Small intestine (tissue), 7 donors: ENCODE measurements at regions not wholly inside any gene's neighbourhood (a gene's known extent, or its start where the extent isn't known, plus 50 kb on each side); places are given as distances from the start of the nearest gene placed in this dataset.

ENCODE experiments used
- DNase-seq, 2 donors: peaks; one replicate each; pipeline versions ENCODE4 v3.0.0 to v3.0.0-alpha.2; 2013
- FAIRE-seq: peaks from 2 replicates; lab custom pipeline; 2012; peaks lifted over from hg19 to GRCh38; lab: Jason Lieb, UNC
- H3K27ac ChIP-seq, 3 donors: one replicate each; pipeline ENCODE4 v1.5.1; 2013; ENCODE audit warnings: low read length in 2 of 3, mild to moderate bottlenecking in 2 of 3, control low read depth in 1 of 3, inconsistent platforms in 1 of 3, low read depth in 1 of 3, moderate library complexity in 1 of 3
- H3K27me3 ChIP-seq, 3 donors: one replicate each; pipeline ENCODE4 v1.6.1; 2013; ENCODE audit warnings: low read length in 3 of 3, inconsistent platforms in 1 of 3; ENCODE audit not compliant: control insufficient read depth in 3 of 3, insufficient read depth in 3 of 3
- H3K36me3 ChIP-seq, 3 donors: one replicate each; pipeline ENCODE4 v1.6.1; 2013; ENCODE audit warnings: low read length in 3 of 3, inconsistent platforms in 1 of 3, low read depth in 1 of 3, mild to moderate bottlenecking in 1 of 3, moderate library complexity in 1 of 3; ENCODE audit not compliant: control insufficient read depth in 3 of 3, insufficient read depth in 2 of 3
- H3K4me1 ChIP-seq, 3 donors: one replicate each; pipeline ENCODE4 v1.6.1; 2013; ENCODE audit warnings: low read length in 2 of 3, inconsistent platforms in 1 of 3, low read depth in 1 of 3, mild to moderate bottlenecking in 1 of 3, moderate library complexity in 1 of 3; ENCODE audit not compliant: control insufficient read depth in 3 of 3, insufficient read depth in 2 of 3
- H3K4me3 ChIP-seq, 3 donors: one replicate each; pipeline ENCODE4 v1.5.1; 2013; ENCODE audit warnings: low read length in 3 of 3, control low read depth in 1 of 3, inconsistent platforms in 1 of 3, low read depth in 1 of 3, mild to moderate bottlenecking in 1 of 3, moderate library complexity in 1 of 3
- H3K9me3 ChIP-seq, 2 donors: one replicate each; pipeline ENCODE4 v1.6.1; 2013; ENCODE audit warnings: low read depth in 1 of 2, low read length in 1 of 2; ENCODE audit not compliant: control insufficient read depth in 2 of 2, insufficient read depth in 1 of 2
- WGBS, 3 donors: extraction: QIAGEN DNeasy Blood & Tissue Kit; methylation state at CpG; one replicate each; pipeline ENCODE4 v1.1.7; 2013; 5-methylcytosine and 5-hydroxymethylcytosine counted together
- donor health status: healthy with polysubstance abuse.
- donor health status: control.
- donor health status: control.
- donor health status: Bipolar disorder and iron deficiency.
- donor health status: healthy.

DNA sequence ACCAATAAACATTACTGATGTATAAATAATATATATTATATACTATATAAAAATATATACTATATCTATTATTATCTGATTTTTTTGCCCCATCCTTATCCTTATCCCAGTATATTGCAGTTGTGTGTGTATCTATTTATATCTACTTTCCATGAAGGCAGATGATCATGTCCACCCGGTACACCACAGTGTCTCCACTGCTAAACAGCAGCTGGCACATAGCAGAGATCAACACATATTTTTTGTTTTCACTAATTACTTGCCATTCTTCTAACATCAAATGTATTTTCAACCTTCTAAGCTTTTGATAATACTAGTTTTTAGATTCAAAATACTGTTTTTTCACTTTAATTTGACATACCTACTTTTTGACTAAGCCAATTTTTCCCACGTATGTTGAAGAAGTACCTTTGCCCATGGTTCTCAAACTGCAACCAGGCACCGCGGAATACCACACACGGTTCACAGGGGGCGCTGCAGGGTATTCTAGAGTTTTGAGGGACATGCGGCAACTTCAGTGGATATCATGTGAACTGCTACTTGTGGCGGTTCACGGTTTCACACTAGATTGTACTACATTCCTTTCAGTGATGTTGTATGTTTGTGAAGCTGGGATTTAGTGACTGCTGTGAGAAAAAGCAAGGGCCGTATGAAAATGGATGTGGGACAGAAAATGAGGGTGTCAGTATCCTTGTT lies 182.5 kb upstream of the NPY2R start:
- Histone ChIP-seq H3K4me1 (no peaks in the 10 kb centered on the region), H3K9me3 (peaks cover 0 to 5% of the 10 kb centered on the region in 2 donors), H3K4me3 (no peak overlapping the region), H3K27me3 (no peaks in the 10 kb centered on the region), H3K36me3 (no peaks in the 10 kb centered on the region), H3K27ac (no peak overlapping the region)
- peak in 1 of 2 donors; percentile 68 for DNase-seq
- 34 to 46% (median 40%) methylated on average over 10 of the region's 10 CpGs for WGBS, 3 donors
- FAIRE-seq, result no peak

DNA sequence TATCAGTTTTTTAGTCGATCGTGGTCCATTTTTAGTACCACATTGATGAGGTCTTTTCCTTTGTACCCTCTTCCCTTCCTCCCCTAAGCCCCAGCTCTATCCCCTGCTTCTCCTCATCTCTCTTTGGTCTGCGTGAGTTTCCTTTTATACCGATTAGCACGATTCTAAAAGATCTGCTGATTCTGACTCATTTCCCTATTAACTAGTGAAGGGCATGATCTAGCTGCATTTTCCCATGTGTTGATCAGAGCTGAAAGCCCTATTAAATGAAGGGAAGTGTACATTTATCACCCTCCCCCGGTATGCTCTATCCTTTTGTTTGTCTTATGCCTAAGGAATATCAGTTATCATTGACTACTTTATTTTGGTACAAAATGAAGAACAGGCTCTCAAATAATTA lies 181.7 kb upstream of the NPY2R start:
- FAIRE-seq, result no peak
- Histone ChIP-seq H3K27me3 (no peaks in the 10 kb centered on the region), H3K4me1 (no peaks in the 10 kb centered on the region), H3K9me3 (no peaks in the 10 kb centered on the region), H3K4me3 (no peak overlapping the region), H3K27ac (no peak overlapping the region), H3K36me3 (no peaks in the 10 kb centered on the region)
- WGBS, 3 donors, result 78 to 87% (median 82%) methylated on average over 6 of the region's 6 CpGs
- DNase-seq, result no peak

DNA sequence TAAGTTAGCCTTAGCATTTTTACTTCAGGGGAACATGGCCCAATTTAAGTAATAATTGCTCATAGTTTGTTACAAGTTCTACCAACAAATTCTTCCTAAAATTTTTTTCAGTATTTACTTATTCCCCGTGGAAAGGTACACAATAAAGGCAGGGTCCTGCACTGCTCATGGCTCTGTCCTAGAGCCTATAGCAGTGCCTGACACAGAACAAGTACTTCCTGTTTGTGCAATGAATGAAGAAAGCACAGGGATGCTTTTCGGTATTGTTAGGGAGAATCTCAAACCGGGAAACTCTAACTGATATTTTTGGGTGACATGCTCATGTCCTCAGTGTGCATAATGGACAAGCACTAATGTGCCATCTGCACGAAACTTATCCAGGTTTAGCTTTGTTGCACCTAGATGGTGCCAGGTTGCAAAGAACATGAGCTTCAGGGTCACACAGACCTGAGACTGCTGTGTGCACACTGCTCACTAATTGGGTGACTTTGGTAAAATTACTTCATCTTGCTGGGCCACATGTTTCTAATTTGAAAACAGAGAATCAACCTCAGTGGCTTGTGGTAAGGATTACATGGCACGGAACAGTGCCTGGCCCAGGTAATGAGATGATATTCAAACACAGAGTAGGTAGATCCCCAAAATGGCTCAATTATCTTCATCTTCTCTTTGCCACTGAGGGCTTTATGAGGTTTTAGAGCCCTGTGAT lies 175.8 kb upstream of the NPY2R start:
- WGBS, 3 donors, result 78 to 83% (median 82%) methylated on average over 5 of the region's 5 CpGs
- no peaks in the 10 kb centered on the region for H3K36me3 ChIP-seq

DNA sequence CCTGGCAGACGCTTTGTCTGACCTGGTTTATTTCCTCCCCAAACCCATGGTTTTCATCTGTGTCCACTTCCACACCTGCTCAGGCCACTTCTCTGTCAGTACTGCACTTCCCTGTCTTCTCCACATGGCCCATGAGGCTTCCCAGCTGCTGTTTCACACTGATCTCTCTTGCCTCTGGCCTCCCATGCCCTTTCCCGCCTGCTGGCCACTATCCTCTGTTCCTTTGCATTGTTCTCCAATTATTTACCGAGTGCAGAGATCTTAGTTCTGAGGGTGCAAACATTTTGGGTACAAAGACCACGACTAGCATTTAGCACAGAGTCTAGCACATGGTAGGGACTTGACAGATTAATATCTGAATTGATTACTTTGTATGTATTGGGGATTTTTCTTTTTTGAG lies 174.8 kb upstream of the NPY2R start:
- H3K27ac ChIP-seq, result no peak overlapping the region
- WGBS, 3 donors, result 49 to 67% (median 52%) methylated on average over 4 of the region's 4 CpGs
- H3K4me3 ChIP-seq, result no peak overlapping the region
- no peaks in the 10 kb centered on the region for H3K9me3 ChIP-seq
- H3K27me3 ChIP-seq, result no peaks in the 10 kb centered on the region
- H3K4me1 ChIP-seq, result peaks cover 0 to 6% (median 0%) of the 10 kb centered on the region in 3 donors
- FAIRE-seq (no peak), DNase-seq (no peak)
- no peaks in the 10 kb centered on the region for H3K36me3 ChIP-seq

More for the DNA sequence above, 175.8 kb upstream of the NPY2R start:
- H3K9me3 ChIP-seq, result no peaks in the 10 kb centered on the region
- FAIRE-seq, result no peak
- DNase-seq, result no peak
- H3K27me3 ChIP-seq, result no peaks in the 10 kb centered on the region
- no peaks in the 10 kb centered on the region for H3K4me1 ChIP-seq
- no peak overlapping the region for H3K4me3 ChIP-seq
- H3K27ac ChIP-seq, result no peak overlapping the region

DNA sequence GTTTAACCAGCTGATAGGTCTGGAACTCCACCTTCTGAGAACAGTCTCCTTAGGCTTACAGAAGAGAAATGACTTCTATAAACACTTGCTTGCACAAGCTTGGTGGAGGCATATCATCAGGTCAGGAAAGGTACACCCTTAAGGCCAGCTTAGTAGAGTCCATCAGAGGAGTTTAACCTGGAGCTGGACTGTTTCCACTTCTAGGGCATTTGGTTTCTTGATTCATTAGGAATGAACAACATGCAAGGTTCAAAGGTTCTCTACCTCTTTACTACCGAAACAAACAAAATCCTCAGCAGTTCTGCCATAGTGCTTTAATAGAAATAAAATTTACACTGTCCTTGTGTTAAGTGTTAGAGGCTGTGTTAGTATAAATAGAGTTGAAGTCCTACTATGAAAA lies 171.4 kb upstream of the NPY2R start:
- H3K36me3 ChIP-seq, result no peaks in the 10 kb centered on the region
- peaks cover 0 to 16% (median 0%) of the 10 kb centered on the region in 3 donors for H3K4me1 ChIP-seq
- H3K4me3 ChIP-seq, result no peak overlapping the region
- 43 to 84% (median 61%) methylated on average over 1 of the region's 1 CpG for WGBS, 3 donors
- no peaks in the 10 kb centered on the region for H3K27me3 ChIP-seq
- no peak overlapping the region for H3K27ac ChIP-seq
- DNase-seq (peak in 1 of 2 donors; percentile 14), FAIRE-seq (no peak)
- H3K9me3 ChIP-seq, result no peaks in the 10 kb centered on the region

DNA sequence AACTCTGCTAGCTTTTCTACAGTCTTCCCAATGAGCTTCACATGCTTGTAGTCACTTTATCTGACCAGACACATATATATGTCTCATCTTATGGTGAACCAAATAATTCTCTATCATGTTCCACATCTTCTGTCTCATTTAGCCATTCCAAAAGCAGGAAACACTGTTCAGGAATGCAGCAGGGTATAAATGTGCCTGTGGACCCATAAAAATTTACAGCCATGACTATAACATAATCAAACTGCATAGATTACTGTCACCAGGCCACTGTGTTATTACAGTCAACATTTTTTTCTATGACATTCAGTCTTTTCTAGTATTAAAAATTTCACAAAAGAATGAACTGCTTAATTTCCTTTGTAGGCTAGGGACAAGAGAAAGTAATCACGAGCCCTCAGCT lies 170.0 kb upstream of the NPY2R start:
- peaks cover 0 to 16% (median 0%) of the 10 kb centered on the region in 3 donors for H3K4me1 ChIP-seq
- peak in 1 of 2 donors; percentile 37 for DNase-seq
- no peaks in the 10 kb centered on the region for H3K36me3 ChIP-seq
- H3K27me3 ChIP-seq, result no peaks in the 10 kb centered on the region
- no peak overlapping the region for H3K4me3 ChIP-seq
- no peak overlapping the region for H3K27ac ChIP-seq
- WGBS, 3 donors, result 57 to 74% (median 59%) methylated on average over 1 of the region's 1 CpG
- H3K9me3 ChIP-seq, result no peaks in the 10 kb centered on the region
- no peak for FAIRE-seq

DNA sequence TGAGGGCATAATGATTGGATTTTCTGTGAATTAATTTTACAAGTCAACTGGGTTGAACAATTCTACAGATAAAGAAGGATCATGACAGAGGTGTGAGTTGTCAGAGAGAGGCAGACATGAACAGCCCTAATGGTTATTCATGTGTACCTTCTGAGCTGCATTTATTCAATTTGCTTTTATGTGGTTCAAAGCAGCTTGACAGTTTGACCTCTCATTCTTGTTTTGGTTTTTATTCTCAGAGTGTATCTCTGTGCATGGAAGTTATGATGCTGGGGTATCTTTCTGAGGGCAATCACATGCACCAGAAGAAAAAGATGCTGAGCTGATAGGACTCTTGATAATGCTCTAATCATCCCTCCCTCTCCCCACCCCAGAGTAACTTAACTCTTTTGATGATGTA lies 169.3 kb upstream of the NPY2R start:
- Histone ChIP-seq H3K4me3 (no peak overlapping the region), H3K9me3 (no peaks in the 10 kb centered on the region), H3K27me3 (no peaks in the 10 kb centered on the region), H3K4me1 (peaks cover 0 to 16% (median 0%) of the 10 kb centered on the region in 3 donors), H3K36me3 (no peaks in the 10 kb centered on the region), H3K27ac (no peak overlapping the region)
- DNase-seq (no peak), FAIRE-seq (no peak)

DNA sequence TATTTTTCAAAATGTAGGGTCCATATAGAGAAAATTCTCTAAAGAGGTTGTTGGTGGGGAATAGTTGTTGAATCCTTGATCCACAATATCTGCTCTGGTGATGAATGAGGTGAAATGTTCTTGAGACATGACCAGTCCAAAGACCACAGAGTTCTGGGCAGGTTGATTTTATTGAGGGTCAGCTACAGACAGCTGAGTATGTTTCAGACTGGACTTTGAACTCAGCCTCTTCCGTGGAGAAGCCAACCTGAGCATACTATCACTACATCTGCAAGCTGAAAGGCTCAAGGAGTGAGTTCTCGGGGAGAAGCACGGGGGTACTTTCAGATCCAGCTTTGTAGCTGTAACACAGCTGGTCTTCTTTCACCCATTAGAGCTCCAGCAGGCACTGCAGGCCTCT lies 168.4 kb upstream of the NPY2R start:
- Histone ChIP-seq H3K36me3 (no peaks in the 10 kb centered on the region), H3K4me3 (no peak overlapping the region), H3K9me3 (no peaks in the 10 kb centered on the region), H3K27ac (no peak overlapping the region), H3K4me1 (peaks cover 0 to 16% (median 0%) of the 10 kb centered on the region in 3 donors), H3K27me3 (no peaks in the 10 kb centered on the region)
- FAIRE-seq (no peak), DNase-seq (peak in 1 of 2 donors; percentile 59)
- WGBS, 3 donors, result 46 to 71% (median 55%) methylated on average over 3 of the region's 3 CpGs
